CD4-positive, alpha-beta T cell treated with Interleukin-2 at 100 ng/mL for 4 hours (primary cell): ENCODE measurements at regions not wholly inside any gene's neighbourhood (a gene's known extent, or its start where the extent isn't known, plus 50 kb on each side); places are given as distances from the start of the nearest gene placed in this dataset.

ENCODE experiments used
- DNase-seq: peaks from one replicate; pipeline ENCODE4 v3.0.0-alpha.2; 2020; ENCODE audit warnings: low spot score

GRCh38 chr7:142409471-142409870 lies 151.6 kb upstream of the PRSS58 start:
- no peak for DNase-seq

DNA sequence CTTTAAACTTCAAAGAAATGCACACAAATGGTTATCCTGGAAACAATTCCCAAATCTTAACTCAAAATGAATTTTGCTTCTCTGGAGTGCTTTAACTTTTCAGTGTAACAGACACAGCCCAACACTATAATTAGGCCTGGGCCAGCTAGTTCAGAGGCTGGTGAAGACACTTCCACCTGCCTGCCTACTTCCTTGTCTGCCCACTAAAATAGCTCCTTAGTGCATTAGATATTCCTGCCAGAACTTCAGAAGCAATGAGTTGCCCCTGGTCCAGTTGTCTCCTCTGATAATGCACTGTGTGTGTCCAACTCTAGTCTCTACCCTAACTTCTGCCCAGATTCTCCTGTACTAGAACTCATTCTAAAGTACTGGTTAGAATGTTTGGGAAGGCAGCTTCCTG lies 150.9 kb upstream of the PRSS58 start:
- no peak for DNase-seq

- no peak for DNase-seq
These were observed 150.2 kb upstream of the PRSS58 start for GRCh38 chr7:142407939-142408570.

DNA sequence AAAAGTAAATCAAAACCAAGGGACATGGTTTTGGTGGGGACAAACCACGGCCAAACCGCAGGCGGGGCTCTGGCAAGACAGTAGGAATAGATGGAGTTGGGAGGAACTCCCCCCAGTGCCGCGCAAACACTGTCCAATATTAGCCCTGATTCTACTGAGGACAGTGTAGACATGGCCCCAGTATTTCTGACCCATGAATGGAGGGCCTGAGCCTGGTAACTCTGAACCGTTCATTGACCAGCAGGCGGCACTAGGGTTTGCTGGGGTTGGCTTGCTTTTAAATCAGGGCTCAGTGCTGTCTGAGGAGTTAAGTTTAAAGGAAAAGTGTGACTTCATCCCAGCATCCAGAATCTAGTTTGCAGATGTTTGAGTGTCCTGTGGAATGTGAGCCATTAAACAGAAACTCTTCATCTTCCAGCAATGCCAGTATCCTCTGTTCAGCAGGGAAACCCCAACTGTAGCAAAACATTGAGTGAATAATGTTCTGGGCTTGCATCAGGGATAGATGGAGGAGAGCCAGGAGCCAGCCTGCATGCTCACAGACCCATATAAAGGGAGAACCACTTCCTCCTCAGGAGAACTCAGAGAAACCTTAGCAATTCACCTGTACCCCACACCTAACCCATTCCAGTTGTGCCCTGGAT lies 147.4 kb upstream of the PRSS58 start:
- DNase-seq: no peak

DNA sequence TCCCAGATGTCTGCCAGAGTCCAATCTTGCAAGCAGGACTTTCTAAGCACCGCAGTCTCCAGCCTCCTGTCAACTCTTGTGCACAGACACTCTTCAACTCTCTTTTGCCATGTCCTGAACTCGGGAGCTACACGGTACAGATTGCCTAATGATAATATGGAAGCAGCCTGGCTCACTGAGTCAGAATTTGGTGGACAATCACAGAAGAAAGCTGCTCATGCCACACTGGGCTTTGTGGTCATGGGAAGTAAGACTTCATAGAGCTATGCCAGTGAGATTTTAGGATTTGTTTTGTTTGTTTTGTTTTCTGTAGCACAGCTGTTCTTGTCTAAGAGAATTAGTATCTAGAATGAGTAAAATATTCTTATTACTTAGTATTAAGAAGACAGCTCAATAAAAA lies 144.1 kb upstream of the PRSS58 start:
- no peak for DNase-seq

DNA sequence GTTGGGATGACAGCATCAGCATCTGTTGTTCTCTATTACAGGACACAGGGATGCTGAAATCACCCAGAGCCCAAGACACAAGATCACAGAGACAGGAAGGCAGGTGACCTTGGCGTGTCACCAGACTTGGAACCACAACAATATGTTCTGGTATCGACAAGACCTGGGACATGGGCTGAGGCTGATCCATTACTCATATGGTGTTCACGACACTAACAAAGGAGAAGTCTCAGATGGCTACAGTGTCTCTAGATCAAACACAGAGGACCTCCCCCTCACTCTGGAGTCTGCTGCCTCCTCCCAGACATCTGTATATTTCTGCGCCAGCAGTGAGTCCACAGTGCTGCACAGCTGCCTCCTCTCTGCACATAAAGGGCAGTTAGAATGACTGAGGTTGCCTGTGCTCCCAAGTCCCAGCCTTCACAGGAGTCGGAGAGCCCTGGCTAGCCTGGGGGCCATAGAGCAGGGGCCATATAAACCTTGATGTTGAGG lies 142.2 kb upstream of the PRSS58 start:
- no peak for DNase-seq

DNA sequence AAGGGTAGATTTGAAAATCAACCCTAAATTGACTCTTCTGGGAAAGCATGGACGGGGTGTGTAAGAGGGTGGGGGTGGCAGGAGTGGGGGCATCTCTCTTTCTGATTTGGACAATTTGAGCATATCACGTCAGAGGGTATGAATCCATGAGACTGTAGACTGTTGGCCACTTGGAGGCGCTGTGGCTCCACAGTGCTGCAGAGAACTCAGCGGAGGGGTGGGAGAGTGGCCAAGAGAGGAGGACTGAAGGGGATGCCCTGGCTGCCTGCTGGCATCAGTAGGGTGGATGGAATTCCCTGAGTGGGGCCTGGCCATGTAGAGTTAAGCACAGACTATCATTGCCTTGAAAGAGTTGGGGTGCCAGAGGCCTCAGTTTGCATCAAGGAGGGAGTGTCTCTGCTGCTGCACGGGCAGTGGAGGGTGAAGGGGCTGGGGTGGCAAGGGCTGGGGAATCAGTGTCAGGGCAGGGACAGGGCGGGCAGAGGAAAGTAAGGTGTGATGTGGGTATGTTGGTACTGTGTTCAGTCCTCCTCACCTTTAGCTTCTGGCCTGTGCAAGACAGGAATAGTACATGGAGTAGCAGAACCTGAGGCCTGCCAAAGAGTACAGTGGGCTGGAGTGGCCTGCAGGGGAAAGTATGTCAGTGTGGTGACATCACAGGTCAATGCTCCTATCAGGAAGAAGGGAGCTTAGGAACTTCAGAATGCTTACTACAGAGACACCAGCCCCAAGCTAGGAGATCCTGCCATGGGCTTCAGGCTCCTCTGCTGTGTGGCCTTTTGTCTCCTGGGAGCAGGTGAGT lies 133.5 kb upstream of the PRSS58 start:
- DNase-seq: peak; percentile 39

DNA sequence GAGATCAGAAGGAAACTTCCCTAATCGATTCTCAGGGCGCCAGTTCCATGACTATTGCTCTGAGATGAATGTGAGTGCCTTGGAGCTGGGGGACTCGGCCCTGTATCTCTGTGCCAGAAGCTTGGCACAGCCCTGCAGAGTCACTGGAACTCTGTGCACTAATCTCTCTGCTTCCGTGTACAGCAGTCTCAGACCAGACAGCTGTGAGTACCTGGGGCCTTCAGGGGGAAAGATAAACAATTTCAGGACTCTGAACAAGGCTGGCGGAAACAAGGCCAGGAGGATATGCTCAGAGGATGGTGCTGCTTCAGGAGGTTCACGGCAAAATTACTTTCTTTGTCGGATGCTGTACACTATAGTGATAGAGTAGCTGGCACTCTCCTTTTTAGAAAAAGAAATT lies 131.7 kb upstream of the PRSS58 start:
- no peak for DNase-seq

GRCh38 chr7:142385491-142386340 lies 127.9 kb upstream of the PRSS58 start:
- peak; percentile 52 for DNase-seq

- DNase-seq: peak; percentile 34
These were observed 126.7 kb upstream of the PRSS58 start for GRCh38 chr7:142384493-142384922.

GRCh38 chr7:142383841-142384492 lies 126.1 kb upstream of the PRSS58 start:
- no peak for DNase-seq

DNA sequence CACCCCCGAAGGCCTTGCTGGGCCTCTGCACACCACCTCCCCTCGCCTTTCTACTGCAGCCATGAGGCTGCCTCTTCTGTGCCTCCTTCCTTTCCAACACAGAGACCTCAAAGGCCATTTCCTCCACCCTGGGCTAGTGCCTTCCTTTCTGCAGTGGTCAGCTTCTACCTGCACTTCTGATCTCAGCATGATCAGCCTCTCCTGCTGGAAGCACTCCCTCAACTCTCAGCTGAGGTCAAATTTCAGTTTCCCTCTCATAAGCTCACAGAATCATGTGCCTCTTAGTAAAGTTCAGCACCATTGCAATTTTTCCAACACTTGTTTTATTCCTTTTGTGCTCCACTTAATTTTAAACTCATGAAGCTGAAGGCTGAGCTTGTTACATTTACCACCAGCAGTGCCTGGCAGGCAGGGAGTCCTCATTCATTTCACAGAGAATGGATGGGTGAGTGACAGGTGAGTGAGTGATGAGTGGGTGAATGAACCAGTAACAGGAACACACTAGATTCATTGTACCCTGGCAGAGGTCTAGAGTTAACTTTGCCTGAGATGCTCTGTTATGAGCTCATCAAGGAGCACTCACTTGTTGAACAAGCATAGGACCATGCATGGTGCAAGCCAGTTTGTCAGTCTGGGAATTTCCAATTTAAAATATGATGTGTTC lies 124.0 kb upstream of the PRSS58 start:
- no peak for DNase-seq

- no peak for DNase-seq
These were observed 122.2 kb upstream of the PRSS58 start for GRCh38 chr7:142380069-142380468.

GRCh38 chr7:142379201-142379885 lies 121.5 kb upstream of the PRSS58 start:
- DNase-seq: no peak

- DNase-seq: no peak
These were observed 119.7 kb upstream of the PRSS58 start for GRCh38 chr7:142377567-142377966.

DNA sequence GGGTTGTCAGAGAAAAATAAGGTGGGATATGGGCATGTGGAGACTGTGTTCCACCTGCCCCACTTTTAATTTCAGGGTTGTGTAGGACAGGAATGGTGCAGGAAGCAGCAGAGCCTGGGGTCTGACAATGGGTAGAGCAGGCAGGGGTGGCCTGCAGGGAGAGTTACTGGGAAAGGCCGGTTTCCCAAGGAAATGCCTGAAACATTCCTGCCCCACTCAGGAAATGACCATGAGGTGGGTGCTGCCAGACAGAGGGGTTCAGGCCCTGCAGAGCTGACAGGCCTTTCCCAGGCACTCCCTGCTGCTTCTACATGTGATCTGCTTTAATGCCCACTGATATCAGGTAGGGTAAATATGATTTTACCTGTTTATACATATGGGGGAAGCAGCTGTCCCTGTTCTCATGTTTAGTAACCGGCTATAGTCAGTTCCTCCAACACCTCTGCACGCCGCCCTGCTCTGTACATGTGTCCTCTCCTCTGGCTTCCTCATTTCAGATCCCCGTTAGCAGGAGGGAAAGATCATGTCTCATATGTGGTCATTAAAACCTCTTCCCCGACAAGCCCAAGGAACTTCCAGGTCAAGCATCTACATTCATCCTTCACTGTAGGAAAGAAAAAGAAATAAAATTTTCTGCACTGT lies 118.6 kb upstream of the PRSS58 start:
- DNase-seq: no peak

- no peak for DNase-seq
These were observed 118.0 kb upstream of the PRSS58 start for GRCh38 chr7:142375710-142376313.

DNA sequence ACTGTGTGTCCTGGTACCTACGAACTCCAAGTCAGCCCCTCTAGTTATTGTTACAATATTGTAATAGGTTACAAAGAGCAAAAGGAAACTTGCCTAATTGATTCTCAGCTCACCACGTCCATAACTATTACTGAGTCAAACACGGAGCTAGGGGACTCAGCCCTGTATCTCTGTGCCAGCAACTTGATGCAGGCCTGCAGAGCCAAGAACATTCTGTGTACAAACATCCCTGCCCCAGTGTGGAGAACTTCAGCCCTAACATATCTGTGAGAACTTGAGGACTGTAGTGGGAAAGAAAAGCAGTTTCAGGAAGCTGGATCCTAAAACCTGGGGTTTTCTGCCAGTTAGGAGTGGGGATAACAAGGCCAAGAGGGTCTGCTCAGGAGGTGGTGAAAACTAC lies 114.9 kb upstream of the PRSS58 start:
- no peak for DNase-seq

GRCh38 chr7:142371586-142372377 lies 113.9 kb upstream of the PRSS58 start:
- no peak for DNase-seq
